ENCODE measurements at regions not wholly inside any gene's neighbourhood (a gene's known extent, or its start where the extent isn't known, plus 50 kb on each side); places are given as distances from the start of the nearest gene placed in this dataset.

- Histone ChIP-seq H3K4me3 (no peak overlapping the region), H3K9me3 (replicated peaks) (peaks cover 18% of the 10 kb centered on the region), H3K27ac (replicated peaks) (no peak overlapping the region), H3K27me3 (ENCODE audit: low read depth) (no peaks in the 10 kb centered on the region), H3K4me1 (no peaks in the 10 kb centered on the region), H3K36me3 (no peaks in the 10 kb centered on the region)
- DNase-seq: no peak
- intact Hi-C loops (cut with micrococcal nuclease): no loop called here
- TF ChIP-seq, protein P1, sequence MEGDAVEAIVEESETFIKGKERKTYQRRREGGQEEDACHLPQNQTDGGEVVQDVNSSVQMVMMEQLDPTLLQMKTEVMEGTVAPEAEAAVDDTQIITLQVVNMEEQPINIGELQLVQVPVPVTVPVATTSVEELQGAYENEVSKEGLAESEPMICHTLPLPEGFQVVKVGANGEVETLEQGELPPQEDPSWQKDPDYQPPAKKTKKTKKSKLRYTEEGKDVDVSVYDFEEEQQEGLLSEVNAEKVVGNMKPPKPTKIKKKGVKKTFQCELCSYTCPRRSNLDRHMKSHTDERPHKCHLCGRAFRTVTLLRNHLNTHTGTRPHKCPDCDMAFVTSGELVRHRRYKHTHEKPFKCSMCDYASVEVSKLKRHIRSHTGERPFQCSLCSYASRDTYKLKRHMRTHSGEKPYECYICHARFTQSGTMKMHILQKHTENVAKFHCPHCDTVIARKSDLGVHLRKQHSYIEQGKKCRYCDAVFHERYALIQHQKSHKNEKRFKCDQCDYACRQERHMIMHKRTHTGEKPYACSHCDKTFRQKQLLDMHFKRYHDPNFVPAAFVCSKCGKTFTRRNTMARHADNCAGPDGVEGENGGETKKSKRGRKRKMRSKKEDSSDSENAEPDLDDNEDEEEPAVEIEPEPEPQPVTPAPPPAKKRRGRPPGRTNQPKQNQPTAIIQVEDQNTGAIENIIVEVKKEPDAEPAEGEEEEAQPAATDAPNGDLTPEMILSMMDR (IDR thresholded peaks at IDR 0.05; ENCODE audit: borderline replicate concordance): no peak
These were observed 79.2 kb downstream of the MEX3B start for GRCh38 chr15:81966631-81967030.

- TF ChIP-seq, protein P1 (IDR thresholded peaks at IDR 0.05; ENCODE audit: borderline replicate concordance): no peak
- H3K4me3 ChIP-seq: no peak overlapping the region
- DNase-seq: no peak
- intact Hi-C loops (cut with micrococcal nuclease): no loop called here
- no peaks in the 10 kb centered on the region for H3K36me3 ChIP-seq
- H3K9me3 ChIP-seq (replicated peaks): peaks cover 18% of the 10 kb centered on the region
- no peaks in the 10 kb centered on the region for H3K4me1 ChIP-seq
- no peak overlapping the region for H3K27ac ChIP-seq (replicated peaks)
- H3K27me3 ChIP-seq (ENCODE audit: low read depth): no peaks in the 10 kb centered on the region
These were observed 83.3 kb downstream of the MEX3B start for GRCh38 chr15:81962482-81962881.

DNA sequence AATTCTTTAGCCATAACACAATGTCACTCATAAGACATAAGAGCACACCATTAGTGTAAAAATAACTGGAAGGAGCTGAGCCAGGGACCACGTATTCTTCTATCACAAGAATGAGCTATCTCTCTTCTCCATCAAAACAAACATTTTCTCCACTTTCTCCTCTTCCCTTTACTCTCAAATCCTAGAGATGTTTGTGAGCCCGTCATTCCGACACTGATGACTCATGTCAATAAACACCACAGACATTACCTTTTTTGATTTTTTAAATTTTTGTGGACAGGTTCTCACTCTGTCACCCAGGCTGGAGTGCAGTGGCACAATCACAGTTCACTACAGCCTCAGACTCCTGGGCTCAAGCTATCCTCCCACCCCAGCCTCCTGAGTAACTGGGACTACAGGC, 86.6 kb downstream of the MEX3B start:
- intact Hi-C loops (cut with micrococcal nuclease): no loop called here

GRCh38 chr15:81957698-81958097, 88.1 kb downstream of the MEX3B start:
- Histone ChIP-seq H3K4me3 (no peak overlapping the region), H3K4me1 (peaks cover 4% of the 10 kb centered on the region), H3K36me3 (no peaks in the 10 kb centered on the region), H3K27me3 (ENCODE audit: low read depth) (no peaks in the 10 kb centered on the region), H3K9me3 (replicated peaks) (no peaks in the 10 kb centered on the region), H3K27ac (replicated peaks) (no peak overlapping the region)
- intact Hi-C loops (cut with micrococcal nuclease): no loop called here
- TF ChIP-seq, protein P1 (IDR thresholded peaks at IDR 0.05; ENCODE audit: borderline replicate concordance): no peak
- no peak for DNase-seq

More for the DNA sequence above, 86.6 kb downstream of the MEX3B start:
- no peaks in the 10 kb centered on the region for H3K9me3 ChIP-seq (replicated peaks)
- no peaks in the 10 kb centered on the region for H3K27me3 ChIP-seq (ENCODE audit: low read depth)
- peaks cover 4% of the 10 kb centered on the region for H3K4me1 ChIP-seq
- H3K4me3 ChIP-seq: no peak overlapping the region
- no peaks in the 10 kb centered on the region for H3K36me3 ChIP-seq
- TF ChIP-seq, protein P1 (IDR thresholded peaks at IDR 0.05; ENCODE audit: borderline replicate concordance): no peak
- H3K27ac ChIP-seq (replicated peaks): no peak overlapping the region
- DNase-seq: no peak

- Histone ChIP-seq H3K4me3 (no peak overlapping the region), H3K27ac (replicated peaks) (no peak overlapping the region), H3K4me1 (peaks cover 9% of the 10 kb centered on the region), H3K36me3 (no peaks in the 10 kb centered on the region), H3K9me3 (replicated peaks) (no peaks in the 10 kb centered on the region), H3K27me3 (ENCODE audit: low read depth) (no peaks in the 10 kb centered on the region)
- DNase-seq: no peak
- intact Hi-C loops (cut with micrococcal nuclease): no loop called here
- TF ChIP-seq, protein P1 (IDR thresholded peaks at IDR 0.05; ENCODE audit: borderline replicate concordance): no peak
These were observed 90.3 kb downstream of the MEX3B start for GRCh38 chr15:81955382-81956062.
